Myocyte (in vitro differentiated cells): ENCODE measurements at regions not wholly inside any gene's neighbourhood (a gene's known extent, or its start where the extent isn't known, plus 50 kb on each side); places are given as distances from the start of the nearest gene placed in this dataset.
"Not testable (repeated sequence)": the region's sequence is repeated elsewhere in the genome, so short reads cannot be mapped to it uniquely, and the experiment has no call there.

Experiments used
- DNase-seq: peaks from one replicate; pipeline ENCODE4 v3.0.0-alpha.2; 2012; ENCODE audit warnings: low read depth

- DNase-seq: no peak
Measured at GRCh38 chr7:91674470-91674869, 206.0 kb downstream of the MTERF1 start.

GRCh38 chr7:91681718-91682117, 198.8 kb downstream of the MTERF1 start:
- DNase-seq: no peak

- peak; percentile 44 for DNase-seq
Measured at GRCh38 chr7:91683823-91684222, 196.7 kb downstream of the MTERF1 start.

- DNase-seq: no peak
Measured at GRCh38 chr7:91685544-91685943, 195.0 kb downstream of the MTERF1 start.

GRCh38 chr7:91690541-91691070, 189.9 kb downstream of the MTERF1 start:
- DNase-seq: no peak

- DNase-seq: no peak
Measured at GRCh38 chr7:91691865-91692264, 188.6 kb downstream of the MTERF1 start.

GRCh38 chr7:91692800-91693199, 187.7 kb downstream of the MTERF1 start:
- no peak for DNase-seq

GRCh38 chr7:91694351-91694841, 186.1 kb downstream of the MTERF1 start:
- DNase-seq: peak; percentile 64

GRCh38 chr7:91710881-91711280, 169.6 kb downstream of the MTERF1 start:
- peak; percentile 66 for DNase-seq

- DNase-seq: no peak
Measured at GRCh38 chr7:91713669-91714068, 166.8 kb downstream of the MTERF1 start.

- peak; percentile 64 for DNase-seq
Measured at GRCh38 chr7:91717681-91718470, 162.6 kb downstream of the MTERF1 start.

- DNase-seq: no peak
Measured at GRCh38 chr7:91719008-91719407, 161.5 kb downstream of the MTERF1 start.

GRCh38 chr7:91720260-91720937, 160.1 kb downstream of the MTERF1 start:
- DNase-seq: no peak

- no peak for DNase-seq
Measured at GRCh38 chr7:91722831-91723230, 157.7 kb downstream of the MTERF1 start.

- DNase-seq: not testable (repeated sequence)
Measured at GRCh38 chr7:91729046-91729445, 151.5 kb downstream of the MTERF1 start.

- no peak for DNase-seq
Measured at GRCh38 chr7:91731976-91732375, 148.5 kb downstream of the MTERF1 start.

GRCh38 chr7:91749418-91749817, 131.1 kb downstream of the MTERF1 start:
- no peak for DNase-seq

GRCh38 chr7:91750091-91750490, 130.4 kb downstream of the MTERF1 start:
- DNase-seq: no peak

- peak; percentile 35 for DNase-seq
Measured at GRCh38 chr7:91752102-91752501, 128.4 kb downstream of the MTERF1 start.

- DNase-seq: not testable (repeated sequence)
Measured at GRCh38 chr7:91754280-91754679, 126.2 kb downstream of the MTERF1 start.

GRCh38 chr7:91755121-91755520, 125.4 kb downstream of the MTERF1 start:
- not testable (repeated sequence) for DNase-seq

- DNase-seq: no peak
Measured at GRCh38 chr7:91759205-91759863, 121.2 kb downstream of the MTERF1 start.
